ES-I3 (cell line): ENCODE measurements at regions not wholly inside any gene's neighbourhood (a gene's known extent, or its start where the extent isn't known, plus 50 kb on each side); places are given as distances from the start of the nearest gene placed in this dataset.

Experiments
- H3K36me3 ChIP-seq: 2 replicates; pipeline ENCODE4 v1.6.1; 2013; ENCODE audit warnings: mild to moderate bottlenecking, low read length, control low read depth, moderate library complexity; ENCODE audit not compliant: insufficient read depth
- H3K4me1 ChIP-seq: 2 replicates; pipeline ENCODE4 v1.6.1; 2013; ENCODE audit warnings: mild to moderate bottlenecking, control low read depth, low read length; ENCODE audit not compliant: insufficient read depth
- H3K9ac ChIP-seq: 2 replicates; pipeline ENCODE4 v1.6.1; 2013; ENCODE audit warnings: low read depth, mild to moderate bottlenecking, low read length, moderate library complexity
- H3K9me3 ChIP-seq: 2 replicates; pipeline ENCODE4 v1.6.1; 2013; ENCODE audit warnings: mild to moderate bottlenecking, low read length, moderate library complexity; ENCODE audit not compliant: control insufficient read depth, insufficient read depth

DNA sequence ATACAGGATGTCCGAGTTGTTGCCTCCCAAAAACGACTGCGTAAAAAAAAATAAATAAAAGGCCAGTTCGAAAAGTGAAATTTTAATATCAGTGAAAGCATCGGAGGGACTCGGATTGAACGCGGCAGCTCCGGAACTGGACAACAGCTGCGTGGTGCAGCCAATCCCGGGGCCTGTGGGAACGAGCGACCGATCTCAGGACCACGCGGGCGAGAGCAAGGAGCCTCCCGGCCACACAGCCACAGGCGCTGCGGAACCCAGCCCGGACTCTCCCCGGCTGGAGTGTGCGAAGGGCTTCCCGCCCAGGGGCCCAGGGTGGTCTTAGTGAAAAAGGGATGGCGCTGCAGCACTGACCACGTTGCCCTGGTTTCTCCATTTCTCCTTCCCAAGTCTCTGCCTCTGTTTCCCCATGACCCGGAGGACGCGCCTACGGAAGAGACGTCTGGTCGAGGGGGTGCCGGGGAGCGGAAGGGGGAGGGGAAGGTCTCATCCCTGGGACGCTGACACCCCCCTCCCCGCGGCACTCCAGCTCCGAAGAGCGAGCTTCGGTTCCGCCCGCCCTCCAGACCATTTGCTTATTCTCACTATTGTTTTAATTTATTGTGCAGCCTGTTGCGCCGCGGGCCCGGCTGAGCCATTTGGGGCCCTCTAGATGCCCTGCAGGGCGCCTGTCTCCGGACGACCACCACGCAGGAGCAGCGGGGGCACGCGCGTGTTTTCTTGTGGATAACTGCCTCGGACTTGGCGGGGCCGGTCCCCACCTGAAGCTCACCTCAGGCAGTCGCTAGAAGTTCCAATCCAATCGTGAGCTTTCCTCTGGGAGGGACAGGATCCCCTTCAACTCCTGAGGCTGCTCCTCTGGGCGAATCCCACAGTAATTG is 303.0 kb downstream of the PARP8 start:
- Histone ChIP-seq H3K9me3 (no peaks in the 10 kb centered on the region), H3K36me3 (no peaks in the 10 kb centered on the region), H3K9ac (peak overlapping the region; percentile 57; the same call in 1 of the 2 replicates), H3K4me1 (peaks cover 4% of the 10 kb centered on the region; the same call in 1 of the 2 replicates)

DNA sequence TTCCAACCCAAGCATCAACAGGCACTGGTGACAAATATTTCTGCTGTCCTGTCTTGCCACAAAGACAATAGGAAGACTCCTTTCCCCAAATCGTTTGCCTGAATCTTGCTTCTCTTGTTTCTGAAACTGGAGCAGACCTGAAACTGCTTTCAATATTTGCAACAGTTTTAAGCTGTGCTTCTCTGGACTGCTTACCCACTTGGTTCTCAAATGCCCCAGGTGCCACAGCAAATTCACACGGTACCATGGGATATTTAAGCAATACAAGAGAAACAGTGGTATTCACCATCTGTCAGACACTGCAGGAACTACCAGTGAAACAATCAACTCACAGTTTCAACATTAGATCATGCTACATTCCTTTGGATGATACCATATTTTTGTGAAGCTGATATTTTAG is 309.4 kb downstream of the PARP8 start:
- Histone ChIP-seq H3K9ac (no peak overlapping the region), H3K36me3 (no peaks in the 10 kb centered on the region), H3K9me3 (no peaks in the 10 kb centered on the region), H3K4me1 (no peaks in the 10 kb centered on the region)

DNA sequence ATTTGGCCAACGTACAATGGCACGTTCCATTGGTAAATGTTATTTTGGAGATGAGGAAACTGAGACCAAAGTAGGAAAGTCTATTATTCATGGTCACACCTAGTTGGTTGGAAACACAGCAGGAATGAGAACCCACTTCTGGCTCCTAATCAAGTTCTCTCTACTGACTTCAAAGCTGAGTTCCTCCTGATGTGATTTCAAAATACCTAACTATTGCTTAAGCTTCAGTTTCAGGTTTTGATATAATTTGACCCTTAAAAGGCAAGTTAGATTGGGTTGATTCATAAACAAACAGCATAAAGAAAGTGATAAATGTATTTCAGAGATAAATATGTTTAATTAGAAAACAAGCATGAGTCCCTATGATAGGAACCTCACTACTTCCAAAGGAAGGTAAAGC is 312.5 kb downstream of the PARP8 start:
- H3K9ac ChIP-seq, result no peak overlapping the region
- H3K4me1 ChIP-seq, result no peaks in the 10 kb centered on the region
- no peaks in the 10 kb centered on the region for H3K36me3 ChIP-seq
- no peaks in the 10 kb centered on the region; the same call in 1 of the 2 replicates for H3K9me3 ChIP-seq

DNA sequence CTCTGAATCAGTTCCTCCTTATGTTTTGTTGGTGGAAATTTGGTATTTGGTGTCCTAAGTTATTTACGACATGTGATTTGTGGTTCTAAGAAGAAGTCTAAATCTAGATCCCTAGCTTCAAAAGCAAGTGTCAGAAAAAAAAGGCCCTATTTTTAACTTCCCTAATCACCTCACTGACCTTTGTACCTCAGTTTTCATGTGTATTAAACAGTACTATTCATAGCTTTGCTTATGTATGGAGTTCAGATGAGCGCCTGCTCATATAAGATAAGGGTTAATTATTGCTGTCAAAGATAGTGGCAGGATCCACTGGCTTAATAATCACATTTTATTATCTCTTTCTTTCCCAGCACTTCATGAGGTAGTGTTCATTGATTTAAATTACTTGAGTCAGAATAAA is 318.2 kb downstream of the PARP8 start:
- no peak overlapping the region for H3K9ac ChIP-seq
- no peaks in the 10 kb centered on the region; the same call in 1 of the 2 replicates for H3K9me3 ChIP-seq
- no peaks in the 10 kb centered on the region for H3K4me1 ChIP-seq
- H3K36me3 ChIP-seq, result no peaks in the 10 kb centered on the region

DNA sequence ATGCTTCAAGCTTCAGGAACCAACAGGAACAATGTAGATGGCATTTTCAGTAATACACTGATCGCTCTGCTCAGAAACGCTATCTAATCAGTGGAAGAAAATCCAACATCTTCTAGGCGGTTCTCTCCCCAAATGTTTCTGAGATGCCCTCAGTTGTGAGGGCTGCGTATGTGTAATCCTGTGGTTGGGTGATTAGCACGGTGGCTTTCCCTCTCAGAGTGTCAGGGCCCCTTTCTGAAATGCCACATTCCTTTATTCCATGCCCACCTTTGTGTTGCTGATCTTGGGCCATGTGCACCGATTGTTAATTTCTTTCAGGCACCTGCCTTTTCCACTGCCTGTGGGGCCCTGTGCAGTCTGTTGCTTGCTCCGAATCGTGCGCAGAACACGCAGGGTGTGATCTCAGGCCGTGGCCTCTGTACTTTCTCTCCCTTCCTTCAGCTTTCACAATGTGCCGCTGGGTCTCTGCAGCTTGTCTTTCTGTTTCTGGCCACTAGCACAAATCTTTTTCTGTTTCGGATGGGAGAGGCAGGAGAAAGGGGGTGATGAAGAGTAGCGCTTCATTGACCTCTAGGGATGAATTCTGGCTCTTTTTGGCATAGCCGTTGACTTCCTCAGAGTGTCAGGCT is 324.0 kb downstream of the PARP8 start:
- H3K9ac ChIP-seq, result no peak overlapping the region
- no peaks in the 10 kb centered on the region for H3K4me1 ChIP-seq

DNA sequence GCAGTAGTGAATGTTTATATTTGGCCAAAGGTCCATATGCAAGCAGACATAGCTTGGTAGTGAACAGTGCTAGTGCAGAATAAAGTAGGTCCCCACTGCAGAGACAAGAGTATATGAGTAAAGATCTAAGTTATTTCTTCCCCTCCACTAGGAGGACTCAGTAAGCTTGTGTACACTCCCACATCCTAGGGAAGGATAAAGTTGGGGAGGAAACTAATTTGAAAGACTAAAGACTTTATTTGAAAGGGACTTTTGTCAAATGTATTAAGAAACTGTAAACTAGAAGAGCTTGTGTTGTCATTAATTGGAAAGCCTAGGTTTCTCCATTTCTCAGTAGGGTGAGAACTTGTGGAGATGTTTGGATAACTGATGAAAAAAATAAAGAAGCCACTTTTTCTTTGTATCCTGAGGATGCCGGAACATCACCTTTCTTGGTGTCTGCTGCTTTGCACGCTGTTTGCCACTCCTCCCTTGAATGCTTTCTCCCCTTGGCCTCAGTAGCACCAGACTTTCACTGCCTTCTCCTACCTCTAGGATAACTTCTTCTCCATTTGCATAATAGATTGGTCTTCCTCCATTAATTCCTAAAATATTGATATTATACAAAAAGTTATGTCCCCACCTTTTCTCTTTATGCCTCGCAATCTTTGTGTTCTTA is 329.0 kb downstream of the PARP8 start:
- Histone ChIP-seq H3K9me3 (no peaks in the 10 kb centered on the region), H3K36me3 (no peaks in the 10 kb centered on the region), H3K9ac (no peak overlapping the region), H3K4me1 (peaks cover 3% of the 10 kb centered on the region; the same call in 1 of the 2 replicates)

More for the DNA sequence above, 324.0 kb downstream of the PARP8 start:
- Histone ChIP-seq H3K9me3 (no peaks in the 10 kb centered on the region), H3K36me3 (no peaks in the 10 kb centered on the region)

DNA sequence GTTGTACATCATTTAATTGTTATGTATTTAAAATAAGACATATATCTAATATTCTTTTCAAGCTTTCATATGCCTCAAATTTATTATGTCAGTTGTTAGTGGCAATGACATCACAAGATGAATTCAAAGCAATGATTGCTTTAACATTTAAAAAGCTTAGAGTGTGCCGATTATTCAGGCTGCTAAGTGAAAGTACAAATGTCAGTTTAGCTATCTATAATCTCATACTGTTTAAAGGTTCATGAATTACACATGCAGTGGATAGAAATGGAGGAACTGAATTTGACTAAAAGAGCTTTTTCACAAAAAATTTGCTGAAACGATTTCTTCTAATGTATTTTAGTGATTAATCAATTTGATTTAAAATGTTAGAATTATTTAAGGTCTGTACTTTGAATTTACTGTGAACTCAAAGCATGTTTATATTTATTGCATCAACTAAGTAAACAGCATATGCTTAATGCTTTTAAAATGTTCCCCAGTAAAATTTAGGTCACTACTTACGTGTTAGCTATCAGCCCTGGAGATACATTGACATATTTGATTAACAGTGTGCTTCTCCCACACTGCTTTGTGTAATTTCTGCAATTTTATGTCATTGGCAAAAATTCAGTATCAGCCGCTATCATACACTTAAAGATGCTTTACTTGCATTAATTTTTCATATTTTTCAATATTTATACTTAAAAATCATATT is 334.9 kb downstream of the PARP8 start:
- Histone ChIP-seq H3K36me3 (no peaks in the 10 kb centered on the region), H3K9me3 (no peaks in the 10 kb centered on the region), H3K9ac (no peak overlapping the region), H3K4me1 (no peaks in the 10 kb centered on the region)

DNA sequence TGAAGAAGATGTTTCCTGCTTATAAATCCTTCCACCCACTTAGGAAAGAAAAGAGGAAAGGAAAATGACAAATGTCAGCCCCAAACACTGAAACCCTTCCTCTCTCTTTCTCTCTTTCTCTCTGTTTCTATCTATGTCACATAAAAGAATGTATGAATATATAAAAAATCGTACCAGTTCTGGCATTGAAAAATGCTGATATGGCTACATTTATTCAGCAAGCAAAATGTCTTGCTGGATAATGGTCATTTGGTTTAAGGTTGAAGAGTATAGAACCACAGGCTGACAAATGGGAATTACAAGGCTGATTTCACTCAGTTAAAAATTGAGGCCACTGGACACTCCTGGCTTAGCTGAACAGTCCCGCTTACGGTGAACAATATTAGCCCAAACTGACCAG is 335.9 kb downstream of the PARP8 start:
- Histone ChIP-seq H3K9ac (no peak overlapping the region), H3K4me1 (no peaks in the 10 kb centered on the region), H3K9me3 (no peaks in the 10 kb centered on the region), H3K36me3 (no peaks in the 10 kb centered on the region)

DNA sequence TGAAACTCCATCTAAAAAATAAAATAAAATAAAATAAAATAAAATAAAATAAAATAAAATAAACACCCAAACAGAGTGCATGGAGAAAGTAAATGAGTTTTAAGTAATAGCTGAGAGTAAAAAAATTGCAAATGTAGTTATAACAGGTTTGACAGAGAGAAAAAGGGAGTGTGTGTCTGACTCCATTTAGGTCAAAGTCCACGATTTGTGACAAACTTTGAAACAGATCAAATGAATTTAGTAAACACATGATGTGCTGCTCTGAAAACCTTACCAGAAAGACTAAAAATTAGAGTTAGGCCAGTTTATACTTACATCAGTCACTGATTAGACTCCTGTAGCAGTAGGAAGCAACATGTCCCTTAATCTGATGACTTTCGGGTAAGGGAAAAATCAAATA is 346.6 kb downstream of the PARP8 start:
- Histone ChIP-seq H3K9me3 (no peaks in the 10 kb centered on the region), H3K4me1 (no peaks in the 10 kb centered on the region)

DNA sequence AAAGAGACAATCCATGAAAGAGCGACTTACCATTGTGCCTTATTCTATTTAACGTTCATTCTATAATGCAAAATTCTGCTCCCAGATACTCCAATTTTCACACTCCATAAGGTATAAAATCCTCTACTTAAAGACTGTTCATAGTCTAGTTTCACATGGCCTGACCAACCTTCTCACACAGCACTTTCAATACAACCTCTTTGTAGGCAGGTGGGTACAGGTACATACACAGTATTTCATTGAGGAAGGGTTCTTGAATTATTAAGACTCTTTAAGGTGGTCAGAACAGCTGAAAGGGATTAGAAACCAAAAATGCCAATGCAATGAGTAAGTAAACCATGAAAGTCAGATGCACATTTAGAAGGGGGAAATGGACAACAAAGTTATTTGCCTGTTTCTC is 352.0 kb downstream of the PARP8 start:
- H3K4me1 ChIP-seq, result no peaks in the 10 kb centered on the region
- H3K9ac ChIP-seq, result no peak overlapping the region
- H3K36me3 ChIP-seq, result no peaks in the 10 kb centered on the region
- H3K9me3 ChIP-seq, result no peaks in the 10 kb centered on the region

More for the DNA sequence above, 346.6 kb downstream of the PARP8 start:
- Histone ChIP-seq H3K36me3 (no peaks in the 10 kb centered on the region), H3K9ac (no peak overlapping the region)

DNA sequence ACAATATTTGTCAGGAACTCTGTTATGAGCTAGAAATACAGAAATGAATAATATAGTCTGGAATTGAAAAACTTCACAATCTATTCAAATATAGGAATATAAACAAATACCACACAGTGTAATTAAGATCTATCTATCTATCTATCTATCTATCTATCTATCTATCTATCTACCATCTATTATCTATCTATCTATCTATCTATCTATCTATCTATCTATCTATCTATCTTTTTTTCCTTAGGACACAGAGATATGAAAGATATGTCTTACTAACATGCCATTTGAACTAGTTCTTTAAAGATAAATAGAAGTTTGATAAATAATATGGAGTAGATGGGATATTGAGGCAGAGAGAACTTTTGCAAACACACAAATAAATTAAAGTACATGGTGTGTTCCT is 357.8 kb downstream of the PARP8 start:
- no peaks in the 10 kb centered on the region for H3K9me3 ChIP-seq
- no peaks in the 10 kb centered on the region for H3K4me1 ChIP-seq
- H3K36me3 ChIP-seq, result no peaks in the 10 kb centered on the region
- no peak overlapping the region for H3K9ac ChIP-seq

DNA sequence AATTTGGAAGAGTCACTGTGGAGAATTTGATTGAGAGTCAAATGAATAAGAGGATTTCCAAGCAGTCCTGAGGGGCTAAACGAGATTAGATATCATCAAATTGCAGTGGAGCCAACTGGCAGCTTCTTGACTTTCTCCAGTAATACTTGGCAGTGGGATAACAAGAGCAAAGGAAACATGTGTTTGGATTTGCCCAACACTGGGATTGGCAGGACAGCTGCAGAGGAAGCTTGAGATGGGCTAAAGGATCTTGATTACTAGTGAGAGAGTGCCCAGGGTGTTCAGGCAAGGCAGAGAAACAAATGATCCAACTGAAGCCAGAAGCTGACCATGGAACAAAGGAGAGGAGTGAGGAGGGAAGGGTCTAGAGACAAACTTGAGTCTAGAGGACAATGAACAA is 356.0 kb upstream of the ISL1 start:
- no peaks in the 10 kb centered on the region for H3K9me3 ChIP-seq
- no peak overlapping the region for H3K9ac ChIP-seq
- no peaks in the 10 kb centered on the region for H3K4me1 ChIP-seq
- H3K36me3 ChIP-seq, result no peaks in the 10 kb centered on the region

DNA sequence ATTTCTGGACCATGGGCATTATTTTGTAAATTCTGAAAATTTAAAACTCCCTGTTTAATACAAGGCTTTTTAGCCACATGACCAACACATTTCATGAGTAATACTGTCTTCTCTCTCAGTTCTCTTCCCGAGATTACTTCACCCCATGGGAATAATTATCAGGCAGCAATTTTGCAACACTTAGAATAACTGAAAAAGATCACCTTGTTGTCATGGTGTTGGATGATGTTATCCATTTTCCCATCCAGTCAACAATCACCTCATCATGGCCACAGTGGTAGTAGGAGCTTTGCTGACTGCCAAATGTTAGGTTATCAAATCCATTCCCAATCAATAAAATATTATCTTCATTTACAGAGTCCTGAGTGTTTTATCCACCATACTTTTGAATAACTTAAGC is 354.9 kb upstream of the ISL1 start:
- Histone ChIP-seq H3K36me3 (no peaks in the 10 kb centered on the region), H3K9ac (no peak overlapping the region), H3K4me1 (no peaks in the 10 kb centered on the region), H3K9me3 (no peaks in the 10 kb centered on the region)

DNA sequence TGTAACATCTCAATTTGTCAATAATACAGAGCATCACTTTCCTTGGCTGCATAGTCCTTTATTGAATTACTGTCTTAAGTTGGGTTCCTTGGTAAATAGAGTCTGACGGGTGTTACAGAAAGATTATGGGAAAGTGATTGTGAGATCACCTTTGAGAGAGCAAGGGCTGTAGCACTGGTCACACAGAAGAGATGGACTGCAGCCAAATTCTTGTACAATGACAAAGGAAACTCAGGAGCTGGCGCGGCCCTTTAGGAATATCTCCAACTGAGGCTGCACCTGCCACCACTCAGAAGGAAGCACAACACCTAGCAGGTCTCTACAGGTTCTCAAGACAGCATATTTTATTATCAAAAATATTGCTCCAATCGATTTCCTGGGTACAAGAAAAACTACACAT is 350.0 kb upstream of the ISL1 start:
- no peak overlapping the region for H3K9ac ChIP-seq

More for the DNA sequence above, 350.0 kb upstream of the ISL1 start:
- H3K4me1 ChIP-seq, result no peaks in the 10 kb centered on the region
- H3K9me3 ChIP-seq, result no peaks in the 10 kb centered on the region
- H3K36me3 ChIP-seq, result no peaks in the 10 kb centered on the region
